ENCODE measurements at regions not wholly inside any gene's neighbourhood (a gene's known extent, or its start where the extent isn't known, plus 50 kb on each side); places are given as distances from the start of the nearest gene placed in this dataset.

GRCh38 chr17:14664511-14664910, 363.6 kb downstream of the HS3ST3B1 start:
- TF ChIP-seq CTCF (IDR thresholded peaks at IDR 0.05) (peak in 1 of 6 experiments; percentile 9), POLR2A (IDR thresholded peaks at IDR 0.05) (no peak)
